GM10248 (cell line): ENCODE measurements at regions not wholly inside any gene's neighbourhood (a gene's known extent, or its start where the extent isn't known, plus 50 kb on each side); places are given as distances from the start of the nearest gene placed in this dataset.

Source experiments
- CTCF ChIA-PET: fragments of 300-600 bp; sonication (Branson Sonifier 250); formaldehyde crosslinking; extraction: SDS; loops from one replicate; lab custom pipeline; 2021; ENCODE audit warnings: antibody characterized with exemption; lab: Yijun Ruan, JAX
- POLR2A ChIA-PET: fragments of 350-650 bp; sonication (Branson Sonifier 250); formaldehyde crosslinking; extraction: SDS; loops from one replicate; lab custom pipeline; 2020; ENCODE audit warnings: antibody characterized with exemption; lab: Yijun Ruan, JAX
- DNase-seq: peaks from one replicate; pipeline ENCODE4 v3.0.0; 2012; ENCODE audit errors: extremely low spot score
- CTCF ChIP-seq: IDR thresholded peaks from 2 replicates; pipeline ENCODE4 v1.5.1; 2012; ENCODE audit warnings: mild to moderate bottlenecking, low read depth; ENCODE audit errors: extremely low read depth, missing control alignments, control extremely low read depth

GRCh38 chr18:4807604-4808293, 352.6 kb upstream of the DLGAP1 start:
- no peak for DNase-seq
- ChIA-PET POLR2A (no interaction called here), CTCF (interaction anchor here (1.1 to 1.4 kb wide), 2 partner anchors 63 to 64 kb away, joined by 3 read pairs; no protein-coding TSS in a partner anchor)
- TF ChIP-seq CTCF = no peak

- ChIA-PET CTCF (no interaction called here), POLR2A (no interaction called here)
- no peak for TF ChIP-seq CTCF
- no peak for DNase-seq
Measured at GRCh38 chr18:4806331-4806730, 351.2 kb upstream of the DLGAP1 start.

GRCh38 chr18:4802296-4802695, 347.2 kb upstream of the DLGAP1 start:
- ChIA-PET POLR2A (no interaction called here), CTCF (no interaction called here)
- no peak for DNase-seq
- no peak for TF ChIP-seq CTCF

GRCh38 chr18:4801151-4801550, 346.0 kb upstream of the DLGAP1 start:
- TF ChIP-seq CTCF = no peak

GRCh38 chr18:4797002-4797685, 342.0 kb upstream of the DLGAP1 start:
- no peak for DNase-seq
- TF ChIP-seq CTCF = no peak
- ChIA-PET POLR2A (no interaction called here), CTCF (no interaction called here)

More at GRCh38 chr18:4801151-4801550, 346.0 kb upstream of the DLGAP1 start:
- ChIA-PET CTCF (no interaction called here), POLR2A (no interaction called here)
- no peak for DNase-seq

- ChIA-PET POLR2A (no interaction called here), CTCF (no interaction called here)
- no peak for TF ChIP-seq CTCF
- DNase-seq = peak; percentile 13
Measured at GRCh38 chr18:4789506-4789905, 334.4 kb upstream of the DLGAP1 start.
